Stimulated activated naive CD4-positive, alpha-beta T cell (primary cell): ENCODE measurements at regions not wholly inside any gene's neighbourhood (a gene's known extent, or its start where the extent isn't known, plus 50 kb on each side); places are given as distances from the start of the nearest gene placed in this dataset.

Experiments
- DNase-seq, 6 experiments: peaks; one replicate each; lab custom pipeline; 2025; lab: John Stamatoyannopoulos, UW

DNA sequence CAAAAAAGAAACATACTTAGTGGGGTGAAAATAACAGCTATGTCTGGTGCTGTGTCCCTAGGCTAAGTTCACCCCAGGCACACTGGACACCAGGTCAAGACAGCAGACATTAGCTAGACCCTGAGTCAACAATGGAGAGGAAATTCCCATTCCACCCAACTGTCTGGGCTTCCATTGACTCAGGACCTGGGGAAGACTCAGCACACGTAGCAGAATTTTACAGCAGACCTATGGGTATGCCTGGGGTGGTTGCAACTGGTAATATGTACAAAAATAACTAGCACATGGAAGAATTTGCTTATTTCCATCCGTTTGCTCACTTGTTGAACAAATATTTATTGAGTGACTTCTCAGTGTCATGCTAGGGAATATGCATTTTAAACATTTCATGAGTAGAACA lies 117.0 kb downstream of the GAS1 start:
- DNase-seq = no peak

DNA sequence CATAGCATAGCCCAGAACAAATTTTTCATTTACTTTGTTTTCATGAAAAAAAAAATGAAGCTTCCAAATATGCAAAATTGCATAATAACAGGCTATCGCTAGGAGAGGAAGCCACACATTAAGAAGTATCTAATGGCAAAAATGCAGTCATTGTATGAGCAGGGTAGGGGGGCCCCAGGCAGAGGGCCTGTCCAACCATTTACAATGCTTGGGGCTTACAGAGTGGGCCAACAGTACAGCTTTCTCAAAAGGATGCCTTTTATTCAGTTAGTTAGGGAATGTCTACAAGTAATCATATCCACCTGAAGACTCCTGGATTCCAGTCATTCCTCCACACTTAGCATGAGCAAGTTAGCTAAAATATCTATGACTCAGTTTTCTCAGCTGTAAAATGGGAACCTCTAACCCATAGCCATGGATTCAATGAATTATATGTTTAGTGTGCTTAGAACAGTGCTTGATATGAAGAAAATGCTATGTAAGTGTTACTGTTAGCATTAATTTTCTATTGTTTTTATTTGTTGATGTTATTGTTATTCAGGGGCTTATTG lies 117.7 kb downstream of the GAS1 start:
- no peak for DNase-seq

DNA sequence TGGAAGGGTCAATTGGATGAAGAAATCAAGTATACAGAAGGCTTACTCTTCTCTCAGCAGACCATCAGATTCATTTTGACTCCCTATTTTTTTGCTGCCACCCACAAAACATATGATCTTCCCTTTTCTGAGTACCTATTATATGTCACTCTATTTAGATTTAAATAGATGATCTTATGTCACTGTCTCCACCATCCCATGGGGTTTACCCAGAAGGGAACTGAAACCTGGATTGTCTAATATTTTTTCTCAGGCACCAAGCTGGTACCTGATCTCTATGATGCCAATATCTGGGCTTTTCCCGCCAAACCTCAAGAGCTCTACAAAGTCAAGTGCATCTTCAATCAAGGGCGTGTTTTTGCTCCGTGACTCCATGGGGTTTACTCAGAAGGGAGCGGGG lies 118.7 kb downstream of the GAS1 start:
- DNase-seq = no peak

DNA sequence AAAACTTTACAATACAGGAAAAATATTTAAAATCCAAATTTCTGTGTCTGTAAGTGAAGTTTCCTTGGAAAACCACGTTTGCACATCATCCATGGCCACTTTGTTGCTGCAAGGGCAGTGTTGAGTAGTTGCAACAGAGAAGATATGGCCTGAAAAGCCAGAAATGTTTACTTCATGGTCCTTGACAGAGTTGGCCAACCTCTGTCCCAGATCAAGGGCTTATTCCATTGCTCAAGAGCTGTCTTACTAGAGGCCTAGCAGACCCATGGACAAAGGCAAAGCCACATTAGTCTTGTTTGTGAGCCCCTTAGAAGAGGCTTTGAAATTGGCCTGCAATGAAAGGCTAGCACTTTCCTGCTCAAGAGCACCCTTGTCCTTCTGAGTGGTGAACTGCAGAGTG lies 119.4 kb downstream of the GAS1 start:
- no peak for DNase-seq

DNA sequence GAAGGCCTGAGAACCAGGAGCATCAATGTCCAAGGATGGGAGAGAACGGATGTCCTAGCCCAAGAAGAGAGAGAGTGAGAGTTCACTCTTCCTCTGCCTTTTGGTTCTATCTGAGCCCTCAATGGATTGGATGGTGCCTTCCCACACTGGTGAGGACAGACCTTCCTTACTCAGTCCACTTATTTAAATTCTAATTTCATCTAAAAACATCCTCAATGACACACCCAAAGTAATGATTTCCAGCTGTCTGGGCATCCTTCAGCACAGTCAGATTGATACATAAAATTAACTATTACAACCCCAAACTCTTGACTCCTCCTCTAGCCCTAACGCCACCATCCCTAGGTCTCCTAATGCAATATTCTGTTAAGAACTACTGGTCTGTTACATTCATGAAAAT lies 122.0 kb downstream of the GAS1 start:
- DNase-seq = no peak

DNA sequence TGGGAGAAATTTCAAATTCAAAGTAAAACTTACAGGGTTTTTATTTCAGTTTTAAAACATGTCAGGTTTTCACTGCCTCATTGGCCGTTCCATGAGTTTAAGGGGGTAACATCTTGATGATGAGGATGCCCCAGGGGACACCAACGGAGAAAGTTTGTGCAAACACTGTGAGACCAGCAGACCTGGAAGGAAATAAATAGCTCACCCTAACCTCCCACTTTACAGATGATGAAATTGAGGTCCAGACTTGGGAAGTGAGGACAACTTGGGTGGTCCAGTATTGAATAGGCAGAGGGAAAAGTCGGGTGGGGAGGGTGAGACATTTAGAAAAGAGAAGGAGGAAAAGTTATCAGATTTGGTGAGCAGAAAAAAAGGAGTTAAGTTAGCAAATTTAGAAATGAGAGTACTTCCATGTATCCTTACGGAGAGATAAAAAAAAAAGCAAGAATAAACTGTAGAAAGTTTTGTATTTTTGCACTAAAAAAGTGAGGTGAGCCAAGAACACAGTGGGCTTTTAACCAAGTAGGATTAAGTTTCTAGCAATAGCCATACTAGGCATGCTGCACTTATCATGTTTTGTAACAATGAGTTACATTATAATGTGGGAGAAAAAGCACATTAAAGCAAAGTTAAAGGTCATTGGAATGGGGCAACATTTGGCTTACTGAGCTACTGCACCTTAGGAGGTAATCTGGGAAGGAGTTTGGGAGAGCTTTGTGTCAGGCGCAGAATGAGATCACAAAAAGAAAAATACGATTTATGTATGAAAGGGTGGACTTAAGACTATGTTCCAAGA lies 125.1 kb downstream of the GAS1 start:
- DNase-seq = no peak

DNA sequence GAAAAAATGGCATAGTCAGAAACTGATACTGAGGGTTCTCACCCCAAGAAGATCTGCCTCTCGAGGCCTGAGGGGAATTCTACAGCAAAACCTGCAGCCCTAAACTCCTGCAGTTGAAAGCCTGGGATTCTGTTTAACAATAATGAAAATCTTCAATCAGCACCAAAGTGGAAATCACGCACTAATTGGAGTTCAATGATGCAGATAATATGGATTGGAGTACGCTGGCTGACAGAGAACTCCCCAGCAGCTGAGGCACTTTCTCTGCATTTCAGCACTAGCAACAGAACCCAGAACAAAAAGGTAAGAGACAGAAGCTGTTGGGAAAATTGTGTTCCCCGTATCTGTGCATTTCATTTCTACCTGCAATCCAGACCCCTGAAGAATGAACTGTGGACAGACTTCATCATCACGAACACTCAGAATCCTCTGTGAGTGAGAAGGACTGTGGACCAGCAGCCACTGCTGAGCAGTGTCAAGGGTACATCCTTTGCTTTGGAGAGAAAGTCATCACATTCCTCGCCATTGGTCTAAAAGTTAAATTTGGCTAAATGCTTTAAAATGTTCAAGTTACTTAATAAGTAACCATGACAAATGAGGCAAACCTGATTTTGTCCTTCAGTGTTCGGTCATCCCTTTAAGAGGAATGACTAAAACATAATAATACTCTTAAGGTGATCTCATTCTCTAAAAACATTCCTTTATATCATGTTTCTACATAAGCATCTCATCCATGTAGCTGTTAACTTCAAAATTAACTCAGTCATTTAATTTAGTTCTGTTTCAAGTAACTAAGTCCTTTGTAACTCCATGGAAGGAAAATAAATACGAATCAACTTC lies 126.1 kb downstream of the GAS1 start:
- no peak for DNase-seq

DNA sequence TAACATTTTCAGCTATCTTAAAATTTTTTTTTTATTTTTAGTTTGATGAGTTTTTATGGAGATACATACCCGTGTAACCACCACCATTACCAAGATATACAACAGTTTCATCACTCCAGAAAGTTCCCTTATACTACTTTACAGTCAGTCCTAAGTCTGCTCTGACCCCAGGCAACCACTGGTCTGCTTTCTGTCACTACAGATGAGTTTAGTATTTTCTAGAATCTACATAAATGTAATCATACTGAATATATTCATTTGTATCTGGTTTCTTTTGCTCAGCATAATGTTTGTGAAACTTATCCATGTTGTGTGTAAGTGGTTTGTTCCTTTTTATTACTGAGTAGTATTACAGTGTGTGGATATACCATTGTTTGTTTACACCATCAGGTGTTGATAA lies 127.8 kb downstream of the GAS1 start:
- DNase-seq = no peak

DNA sequence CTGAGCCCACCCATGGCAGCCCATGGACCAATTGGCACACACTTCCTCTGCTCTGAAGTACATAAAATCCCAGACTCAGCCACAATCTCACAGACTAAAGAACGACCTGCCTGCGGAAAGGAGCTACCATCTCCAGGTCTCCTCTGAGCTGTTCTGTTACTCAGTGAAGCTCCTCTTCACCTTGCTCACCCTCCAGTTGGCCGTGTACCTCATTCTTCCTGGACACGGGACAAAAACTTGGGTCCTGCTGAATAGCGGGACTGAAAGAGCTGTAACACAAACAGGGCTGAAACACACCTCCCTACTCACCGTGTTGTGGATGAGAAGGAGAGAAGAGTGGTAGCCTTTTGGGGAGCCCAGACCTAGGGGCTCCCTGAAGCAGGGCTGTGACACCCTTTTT lies 128.7 kb downstream of the GAS1 start:
- no peak for DNase-seq

DNA sequence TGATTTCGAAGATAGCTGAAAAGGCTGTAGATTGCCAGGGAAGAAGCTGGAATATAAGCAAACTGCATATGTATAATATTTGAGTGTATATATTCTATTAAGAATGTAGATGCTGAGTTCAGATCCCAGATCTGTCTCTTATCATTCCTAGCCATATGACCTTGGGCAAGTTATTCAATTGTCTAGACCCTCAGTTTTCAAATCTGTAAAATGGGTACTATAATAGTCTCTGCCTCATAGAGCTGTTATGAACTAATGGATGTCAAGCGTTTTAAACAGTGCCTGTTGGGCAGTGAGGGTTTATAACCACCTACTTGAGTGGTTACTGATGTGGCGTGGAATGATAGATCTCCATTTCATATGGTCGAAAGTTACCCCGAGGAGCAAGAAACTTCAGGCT lies 130.4 kb downstream of the GAS1 start:
- DNase-seq = no peak

DNA sequence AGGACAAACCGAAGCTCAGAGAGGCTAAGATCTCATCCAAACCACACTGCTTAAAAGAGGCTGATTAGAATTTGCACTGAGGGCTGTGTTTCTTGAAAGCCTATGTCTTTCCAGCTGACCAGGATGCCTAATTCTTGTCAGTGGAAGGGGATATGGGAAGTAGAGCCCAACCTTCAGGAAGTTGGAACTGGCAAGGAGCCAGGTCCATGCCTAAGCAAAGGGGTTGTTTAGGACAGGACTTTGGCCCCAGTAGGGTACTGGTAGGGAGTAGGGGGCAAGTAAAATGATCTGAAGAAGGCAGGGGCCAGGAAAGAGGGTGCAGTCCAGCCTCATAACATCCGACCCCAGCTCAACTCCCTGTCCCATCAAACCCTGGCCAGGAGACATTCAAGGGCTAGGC lies 130.9 kb downstream of the GAS1 start:
- no peak for DNase-seq

DNA sequence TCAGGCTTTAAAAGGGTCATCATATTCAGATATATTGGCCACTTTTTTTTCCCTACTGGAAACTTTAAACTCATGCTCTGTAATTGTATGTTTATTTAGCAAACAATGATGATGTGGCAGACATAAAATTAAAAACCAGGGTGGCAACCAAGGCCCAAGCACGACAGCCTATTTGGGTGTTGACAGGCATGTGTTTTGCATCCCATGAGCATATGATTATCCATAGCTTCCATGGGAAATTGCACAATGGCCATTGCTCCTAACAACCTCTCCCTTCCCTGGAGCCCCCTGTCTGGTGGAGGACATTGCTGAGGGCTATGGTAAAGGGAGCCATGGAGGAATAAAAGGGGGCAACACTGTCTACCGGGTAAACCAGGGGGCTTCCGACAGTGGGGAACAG lies 134.7 kb downstream of the GAS1 start:
- no peak for DNase-seq

DNA sequence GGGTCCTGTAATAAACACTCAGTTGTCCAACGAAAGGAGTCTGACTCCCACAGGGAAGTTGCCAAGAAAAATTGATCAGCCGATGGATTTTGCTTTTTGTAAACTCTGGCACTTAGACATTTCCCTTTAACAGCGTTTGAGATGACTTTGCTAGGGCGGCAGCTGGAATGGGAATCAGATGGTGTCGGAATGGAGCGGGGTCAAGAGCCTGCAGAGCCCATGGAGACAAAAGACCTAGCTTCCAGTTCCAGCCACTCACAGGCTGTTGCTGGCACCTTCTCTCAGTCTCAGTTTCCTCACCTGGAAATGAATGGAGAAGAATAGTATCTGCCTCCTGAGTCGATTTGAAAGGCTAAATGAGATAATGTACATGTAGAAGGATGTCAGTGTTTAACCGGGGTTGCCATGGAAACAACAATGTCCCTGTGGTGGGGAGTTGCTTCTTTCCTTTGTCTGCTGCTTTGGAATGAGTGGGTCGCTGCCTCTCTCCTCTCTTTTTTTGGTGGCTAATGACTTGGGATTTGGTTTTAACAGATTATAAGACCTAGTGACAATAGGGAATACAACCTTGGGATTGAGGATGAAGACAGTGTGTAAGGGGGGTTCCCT lies 137.4 kb downstream of the GAS1 start:
- no peak for DNase-seq

DNA sequence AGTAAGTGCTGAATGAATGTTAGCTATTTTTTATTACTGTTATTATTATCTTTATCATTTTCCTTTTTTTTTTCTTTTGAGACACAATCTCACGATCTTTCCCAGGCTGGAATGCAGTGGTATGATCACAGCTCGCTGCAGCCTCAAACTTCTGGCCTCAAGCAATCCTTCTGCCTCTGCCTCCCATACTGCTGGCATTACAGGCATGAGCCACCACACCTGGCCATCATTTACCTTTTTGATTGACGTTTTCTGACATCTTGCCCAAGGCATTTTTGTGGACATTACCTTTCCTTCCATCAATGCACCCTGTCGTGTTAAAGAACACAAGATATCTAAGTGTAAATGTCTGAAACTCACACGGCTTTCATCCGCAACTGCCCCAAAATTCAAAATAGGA lies 138.2 kb downstream of the GAS1 start:
- DNase-seq = no peak

DNA sequence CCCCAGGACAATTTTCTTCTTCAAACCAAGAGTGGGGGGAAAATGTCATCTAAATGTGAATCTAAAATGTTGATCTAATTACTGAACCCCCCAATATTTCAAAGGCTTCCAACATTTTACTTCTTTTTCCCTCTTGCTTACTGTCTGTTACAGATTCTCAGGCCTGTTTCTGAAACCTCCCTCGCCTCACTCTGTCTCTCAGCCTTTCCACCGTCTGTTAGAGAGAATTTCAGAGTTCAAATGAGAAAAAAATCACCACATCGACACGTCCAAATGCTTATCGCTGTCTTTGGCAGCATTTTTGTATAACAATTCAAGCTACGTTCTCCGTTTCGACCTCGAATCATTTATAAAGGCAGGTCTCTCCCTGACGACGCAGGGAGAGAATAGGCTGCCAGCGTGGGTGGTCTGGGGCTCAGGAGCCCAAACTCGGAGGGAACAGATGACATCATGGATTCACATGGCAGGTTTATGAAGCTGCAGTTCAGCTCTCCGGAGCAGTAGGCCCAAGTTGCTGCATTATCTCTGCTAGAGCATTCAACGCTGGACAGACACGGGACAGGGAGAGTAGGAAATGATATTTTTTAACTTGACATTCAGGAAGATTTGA lies 139.8 kb downstream of the GAS1 start:
- DNase-seq = no peak

DNA sequence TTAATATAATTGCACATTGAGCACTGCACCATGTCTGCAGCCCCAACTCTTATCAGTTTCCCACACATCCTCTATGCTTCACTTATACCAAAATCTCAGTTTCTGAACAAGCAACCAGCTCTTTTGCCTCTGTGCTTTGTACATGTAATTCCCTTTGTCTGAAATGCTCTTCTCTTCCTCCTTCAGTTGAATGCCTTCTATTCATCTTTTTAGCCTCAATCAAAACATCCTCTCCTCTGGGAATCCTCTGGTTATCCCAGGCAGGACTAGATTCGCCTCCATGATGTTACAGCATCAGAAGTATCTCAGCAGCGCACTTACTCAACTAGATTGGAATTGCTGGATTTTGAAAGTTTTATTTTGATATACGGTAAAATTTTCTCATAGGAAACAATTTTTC lies 143.3 kb downstream of the GAS1 start:
- DNase-seq = no peak

DNA sequence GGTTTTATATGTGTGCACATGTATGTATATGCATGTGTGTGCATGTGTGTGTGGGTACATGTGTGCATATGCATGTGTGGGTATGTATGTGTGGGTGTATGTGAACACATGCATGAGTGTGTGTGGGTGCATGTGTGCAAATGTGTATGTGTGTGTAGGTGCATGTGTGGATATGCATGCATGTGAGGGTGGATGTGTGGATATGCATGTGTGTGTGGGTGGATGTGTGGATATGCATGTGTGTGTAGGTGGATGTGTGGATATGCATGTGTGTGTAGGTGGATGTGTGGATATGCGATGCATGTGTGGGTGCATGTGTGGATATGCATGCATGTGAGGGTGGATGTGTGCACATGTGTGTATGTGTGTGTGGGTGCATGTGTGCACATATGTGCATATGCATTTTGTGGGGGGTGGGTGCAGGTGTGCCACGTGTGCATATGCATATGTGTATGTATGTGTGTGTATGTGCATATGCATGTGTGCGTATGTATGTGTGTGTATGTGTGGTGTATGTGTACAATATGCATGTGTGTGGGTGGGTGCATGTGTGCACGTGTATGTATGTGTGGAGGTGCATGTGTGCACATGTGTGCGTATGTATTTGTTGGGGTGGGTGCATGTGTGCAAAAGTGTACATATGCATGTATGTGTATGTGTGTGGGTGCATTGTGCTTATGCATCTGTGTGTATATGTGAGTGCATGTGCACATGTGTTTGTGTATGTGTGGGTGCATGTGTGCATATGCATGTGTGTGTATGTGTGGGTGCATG lies 144.2 kb downstream of the GAS1 start:
- DNase-seq = no peak

DNA sequence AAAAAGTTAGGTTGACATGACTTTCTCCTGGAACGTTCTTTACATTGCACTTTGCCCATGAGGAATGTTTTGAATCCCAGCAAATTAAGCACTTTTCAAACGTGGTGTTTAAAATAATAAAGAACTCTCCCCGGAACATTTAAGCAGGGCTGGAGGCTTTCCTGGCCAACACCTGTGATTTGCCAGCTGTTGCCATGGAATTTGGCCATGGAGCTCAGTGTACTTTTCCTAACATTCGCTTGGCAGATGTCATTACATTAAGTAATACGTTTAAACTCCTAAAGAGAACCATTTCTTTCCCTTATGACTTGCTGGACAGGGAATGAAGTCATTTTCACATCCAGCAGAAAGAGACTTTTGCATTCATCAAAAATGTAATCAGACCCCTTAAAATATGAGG lies 146.1 kb downstream of the GAS1 start:
- DNase-seq = no peak

DNA sequence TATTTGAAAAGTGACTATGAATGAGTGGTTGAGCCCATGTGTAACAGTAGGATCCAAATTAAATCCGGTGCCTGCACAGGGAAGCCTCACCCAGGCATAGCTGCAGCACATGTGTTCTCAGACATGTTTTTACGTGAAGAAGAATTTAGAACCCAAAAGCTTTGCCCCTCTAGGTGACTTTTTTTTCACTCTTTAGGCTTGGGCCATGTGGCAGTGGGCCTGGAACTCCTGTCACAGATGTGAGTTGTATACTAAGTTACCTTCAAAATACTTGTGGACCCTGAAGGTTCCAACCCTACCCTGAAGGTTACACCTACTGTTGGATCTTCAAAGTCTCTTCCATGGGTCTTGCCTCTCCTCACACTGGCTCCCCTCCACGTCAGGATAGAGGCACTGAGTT lies 146.6 kb downstream of the GAS1 start:
- DNase-seq = no peak

DNA sequence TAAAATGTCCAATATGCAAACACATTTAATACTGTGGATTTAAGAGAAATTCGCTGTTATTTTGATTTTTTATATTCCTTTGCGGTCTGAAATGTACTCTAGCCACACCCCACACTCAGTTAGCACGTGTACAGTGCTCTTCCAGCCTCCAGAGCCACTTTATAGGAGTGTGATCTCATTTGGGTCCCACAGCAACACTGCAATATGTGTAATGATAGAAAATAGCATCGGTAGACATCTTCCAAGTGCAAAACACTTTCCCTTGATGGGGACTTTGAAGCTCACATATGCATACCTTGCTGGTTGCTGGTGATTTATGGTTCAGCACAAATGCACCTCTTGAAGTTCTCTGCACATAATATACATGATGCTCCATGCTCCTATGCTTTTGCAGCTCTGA lies 148.3 kb downstream of the GAS1 start:
- DNase-seq = no peak

DNA sequence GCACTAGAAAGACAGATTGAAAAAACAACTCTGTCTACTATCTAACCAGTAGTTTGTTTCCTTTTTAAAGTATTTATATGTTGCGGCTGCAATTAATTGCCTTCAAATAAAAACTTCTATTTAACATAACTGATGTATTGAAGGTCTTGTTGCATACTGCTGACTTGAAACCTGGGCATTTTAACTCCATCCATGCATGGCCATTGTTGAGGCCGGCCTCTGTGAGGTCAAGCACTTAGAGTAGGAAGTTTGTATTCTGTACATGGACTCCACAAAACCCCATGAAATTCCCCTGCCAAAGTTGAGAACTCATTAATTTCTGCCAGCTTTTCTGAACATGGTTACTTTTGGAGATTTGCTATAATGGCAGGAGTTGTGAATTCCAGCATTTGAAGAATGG lies 150.6 kb downstream of the GAS1 start:
- DNase-seq = no peak
